ENCODE measurements at regions not wholly inside any gene's neighbourhood (a gene's known extent, or its start where the extent isn't known, plus 50 kb on each side); places are given as distances from the start of the nearest gene placed in this dataset.

- TF ChIP-seq CTCF (IDR thresholded peaks at IDR 0.05): no peak
- no peak for TF ChIP-seq POLR2AphosphoS5 (IDR thresholded peaks at IDR 0.05)
Measured at GRCh38 chr10:120183546-120183945, 273.5 kb upstream of the PLPP4 start.
